Stimulated activated CD4-positive, alpha-beta T cell treated with anti-CD3 and anti-CD28 coated beads, Interleukin-12 subunit alpha, Interleukin-12 subunit beta, amount 100 ng/mL, for 48 hours (primary cell): ENCODE measurements at regions not wholly inside any gene's neighbourhood (a gene's known extent, or its start where the extent isn't known, plus 50 kb on each side); places are given as distances from the start of the nearest gene placed in this dataset.

ENCODE experiments used
- DNase-seq, 3 donors: peaks; one replicate each; pipeline ENCODE4 v3.0.0-alpha.2; 2020; ENCODE audit warnings: low read depth in 2 of 3, low spot score in 1 of 3

- no peak for DNase-seq
Measured at GRCh38 chr16:88315543-88316105, 67.1 kb upstream of the ZNF469 start.

- DNase-seq = no peak
Measured at GRCh38 chr16:88316151-88316550, 66.6 kb upstream of the ZNF469 start.

- DNase-seq = no peak
Measured at GRCh38 chr16:88316941-88317612, 65.7 kb upstream of the ZNF469 start.

GRCh38 chr16:88317613-88317965 is 65.2 kb upstream of the ZNF469 start:
- DNase-seq = no peak

- no peak for DNase-seq
Measured at GRCh38 chr16:88318051-88318450, 64.7 kb upstream of the ZNF469 start.

GRCh38 chr16:88318521-88318920 is 64.2 kb upstream of the ZNF469 start:
- DNase-seq = no peak

GRCh38 chr16:88319116-88319965 is 63.4 kb upstream of the ZNF469 start:
- no peak for DNase-seq

GRCh38 chr16:88320947-88321634 is 61.7 kb upstream of the ZNF469 start:
- peak in 1 of 3 donors; percentile 8 for DNase-seq

- no peak for DNase-seq
Measured at GRCh38 chr16:88321635-88322499, 60.9 kb upstream of the ZNF469 start.

- DNase-seq = no peak
Measured at GRCh38 chr16:88322500-88322970, 60.2 kb upstream of the ZNF469 start.

- no peak for DNase-seq
Measured at GRCh38 chr16:88323041-88323440, 59.7 kb upstream of the ZNF469 start.

- DNase-seq = no peak
Measured at GRCh38 chr16:88323546-88324330, 59.0 kb upstream of the ZNF469 start.

GRCh38 chr16:88325087-88325750 is 57.5 kb upstream of the ZNF469 start:
- no peak for DNase-seq

- no peak for DNase-seq
Measured at GRCh38 chr16:88325976-88326375, 56.8 kb upstream of the ZNF469 start.

- DNase-seq = no peak
Measured at GRCh38 chr16:88326611-88327485, 55.9 kb upstream of the ZNF469 start.

- DNase-seq = no peak
Measured at GRCh38 chr16:88327561-88328312, 55.0 kb upstream of the ZNF469 start.

GRCh38 chr16:88328313-88328980 is 54.3 kb upstream of the ZNF469 start:
- no peak for DNase-seq
